Activated naive CD4-positive, alpha-beta T cell treated with anti-CD3 and anti-CD28 coated beads, Interleukin-2, amount 50 U/mL, for 72 hours (primary cell): ENCODE measurements at regions not wholly inside any gene's neighbourhood (a gene's known extent, or its start where the extent isn't known, plus 50 kb on each side); places are given as distances from the start of the nearest gene placed in this dataset.
"Not testable (repeated sequence)": the region's sequence is repeated elsewhere in the genome, so short reads cannot be mapped to it uniquely, and the experiment has no call there.

Source experiments
- ATAC-seq, 2 donors: fragments of 150-1000 bp; cut with Tn5 transposase; 2 replicates each; pipeline ENCODE4 v1.10.0; 2021; ENCODE audit warnings: mild to moderate bottlenecking in 2 of 2, moderate library complexity in 2 of 2
- DNase-seq, 2 donors: peaks; one replicate each; pipeline ENCODE4 v3.0.0; 2021 to 2022; ENCODE audit warnings: low spot score in 2 of 2
- H3K27ac Mint-ChIP-seq, 2 donors: one replicate each; pipeline ENCODE4 v1.8.0; 2022; ENCODE audit warnings: mild to moderate bottlenecking in 2 of 2, mixed read lengths in 2 of 2
- H3K36me3 Mint-ChIP-seq, 2 donors: one replicate each; pipeline ENCODE4 v1.8.0; 2022; ENCODE audit warnings: mixed read lengths in 2 of 2
- H3K9me3 Mint-ChIP-seq, 2 donors: one replicate each; pipeline ENCODE4 v1.8.0; 2022; ENCODE audit warnings: mixed read lengths in 2 of 2

DNA sequence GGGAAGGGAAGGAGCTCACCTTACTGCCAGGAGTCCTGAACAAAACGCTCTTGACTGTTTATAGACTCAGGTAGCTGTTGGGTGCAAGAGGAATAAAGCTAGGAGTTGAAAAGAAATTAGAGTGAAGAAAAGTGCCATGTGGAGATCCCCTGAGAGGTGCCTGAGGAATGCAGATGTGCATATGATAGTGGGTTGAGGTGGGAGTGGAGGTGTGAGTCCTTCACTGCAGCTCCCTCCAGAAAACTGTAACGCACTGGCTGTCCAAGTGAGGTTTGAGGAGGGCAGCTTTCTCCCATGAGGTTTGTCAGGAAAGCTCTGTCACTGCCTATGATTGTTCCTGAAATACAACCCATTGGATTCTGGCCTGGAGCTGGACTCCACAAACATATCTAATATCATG lies 904.8 kb upstream of the POT1 start:
- Mint-ChIP-seq H3K27ac (no peak overlapping the region), H3K9me3 (peaks cover 19 to 30% of the 10 kb centered on the region in 2 donors), H3K36me3 (peaks cover 6 to 15% of the 10 kb centered on the region in 2 donors)
- no peak for DNase-seq
- no peak for ATAC-seq

DNA sequence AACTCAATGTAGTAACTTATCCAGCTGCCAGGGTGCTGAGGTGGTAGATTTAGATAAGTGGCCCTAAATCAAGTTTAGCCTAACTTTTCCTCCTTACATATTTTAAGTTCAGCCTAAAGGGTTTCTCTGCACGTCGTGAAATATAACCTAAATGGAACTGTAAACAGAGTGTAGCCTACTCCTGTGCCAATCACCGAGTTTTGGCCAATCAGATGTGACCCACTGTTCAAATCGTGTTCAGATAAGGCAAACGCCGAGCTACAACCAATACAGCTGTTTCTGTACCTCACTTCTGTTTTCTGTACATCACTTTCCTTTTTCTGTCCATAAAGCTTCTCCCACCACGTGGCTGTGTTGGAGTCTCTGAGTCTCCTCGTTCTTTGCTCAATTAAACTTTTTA lies 904.2 kb upstream of the POT1 start:
- Mint-ChIP-seq H3K27ac (no peak overlapping the region), H3K9me3 (peaks cover 23 to 31% of the 10 kb centered on the region in 2 donors), H3K36me3 (peaks cover 8 to 15% of the 10 kb centered on the region in 2 donors)
- DNase-seq: no peak
- no peak for ATAC-seq

DNA sequence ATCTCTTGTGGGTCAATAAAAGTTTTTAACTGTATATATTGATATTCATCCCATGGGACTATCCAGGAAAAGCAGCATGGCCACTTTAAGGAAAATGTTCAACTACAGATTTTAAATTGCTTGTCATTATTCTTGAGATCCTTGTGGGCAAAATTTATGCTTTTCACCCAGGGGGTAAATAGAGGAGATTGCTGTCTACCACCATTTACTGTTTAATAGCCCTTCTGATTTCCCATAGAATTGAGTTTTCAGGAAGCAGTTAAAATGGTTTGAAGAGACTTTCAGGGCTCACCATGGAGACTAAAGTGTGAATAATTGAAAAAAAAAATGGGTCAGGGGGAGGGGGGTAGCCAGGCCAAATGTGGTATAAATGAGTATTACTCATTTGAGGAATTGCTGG lies 901.1 kb upstream of the POT1 start:
- peaks cover 8 to 15% of the 10 kb centered on the region in 2 donors for H3K36me3 Mint-ChIP-seq
- ATAC-seq: no peak
- no peak overlapping the region for H3K27ac Mint-ChIP-seq
- no peak for DNase-seq
- peaks cover 37% of the 10 kb centered on the region in 2 donors for H3K9me3 Mint-ChIP-seq

DNA sequence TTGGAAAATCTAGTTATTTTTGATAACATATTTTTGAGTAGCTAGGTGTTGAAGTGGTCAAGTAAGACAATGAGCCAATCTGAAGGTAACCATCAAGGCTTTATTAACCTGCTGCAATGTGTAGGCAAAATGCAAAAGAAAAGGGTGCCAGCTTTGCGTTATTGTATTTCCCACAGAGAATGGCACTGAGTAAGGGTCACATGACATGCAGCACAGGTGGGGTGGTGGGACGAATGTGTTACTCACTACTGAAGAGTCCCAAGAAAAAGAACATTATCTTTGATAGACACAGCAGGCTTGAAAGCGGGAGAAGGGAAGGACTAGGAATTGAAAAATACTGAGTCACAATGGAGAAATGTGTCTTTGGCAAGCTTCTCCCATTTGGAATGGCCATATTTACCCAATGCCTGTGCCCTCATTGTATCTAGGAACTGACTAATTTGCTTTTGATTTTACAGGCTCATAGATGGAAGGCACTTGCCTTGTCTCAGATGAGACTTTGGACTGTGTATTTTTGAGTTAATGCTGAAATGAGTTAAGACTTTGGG lies 898.6 kb upstream of the POT1 start:
- no peak for DNase-seq
- no peak overlapping the region for H3K27ac Mint-ChIP-seq
- peaks cover 25 to 26% of the 10 kb centered on the region in 2 donors for H3K9me3 Mint-ChIP-seq
- H3K36me3 Mint-ChIP-seq: peaks cover 7 to 8% of the 10 kb centered on the region in 2 donors
- no peak for ATAC-seq

DNA sequence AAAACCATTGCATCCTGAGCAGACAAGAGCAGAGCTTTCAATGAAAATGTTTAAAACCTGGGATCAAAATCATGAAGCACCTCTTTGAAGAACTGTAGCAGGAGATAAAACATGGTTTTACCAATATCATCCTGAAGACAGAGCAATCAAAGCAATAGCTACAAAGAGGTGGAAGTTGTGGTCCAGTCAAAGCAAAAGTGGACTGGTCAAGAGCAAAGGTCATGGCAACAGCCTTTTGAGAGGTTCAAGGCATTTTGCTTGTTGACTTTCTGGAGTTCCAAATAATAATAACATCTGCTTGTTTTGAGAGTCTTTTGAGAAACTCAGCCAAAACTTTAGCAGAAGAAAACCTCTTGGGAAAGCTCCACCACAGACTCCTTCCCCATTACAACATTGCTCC lies 893.9 kb upstream of the POT1 start:
- Mint-ChIP-seq H3K9me3 (peaks cover 9 to 16% of the 10 kb centered on the region in 2 donors), H3K36me3 (no peaks in the 10 kb centered on the region), H3K27ac (no peak overlapping the region)
- DNase-seq (no peak), ATAC-seq (no peak)

DNA sequence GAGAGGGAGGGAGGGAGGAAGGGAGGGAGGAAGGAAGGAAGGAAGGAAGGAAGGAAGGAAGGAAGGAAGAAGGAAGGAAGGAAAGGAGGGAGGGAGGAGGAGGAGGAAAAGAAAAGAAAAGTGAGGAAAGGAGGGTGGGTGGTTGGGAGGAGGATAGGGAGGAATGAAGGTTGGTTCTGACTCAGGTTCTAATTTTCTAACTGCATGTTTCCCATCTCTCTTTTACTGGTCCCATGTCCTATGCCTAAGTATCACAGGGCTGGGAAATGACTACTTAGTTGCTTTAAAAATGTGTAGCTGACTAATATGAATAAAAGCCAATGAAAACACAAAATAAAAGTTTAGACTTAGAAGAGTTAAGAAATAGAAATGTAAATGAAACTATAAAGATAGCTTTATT lies 890.9 kb upstream of the POT1 start:
- ATAC-seq: no peak
- H3K9me3 Mint-ChIP-seq: peaks cover 3 to 4% of the 10 kb centered on the region in 2 donors
- no peak for DNase-seq
- H3K27ac Mint-ChIP-seq: no peak overlapping the region
- no peaks in the 10 kb centered on the region for H3K36me3 Mint-ChIP-seq

DNA sequence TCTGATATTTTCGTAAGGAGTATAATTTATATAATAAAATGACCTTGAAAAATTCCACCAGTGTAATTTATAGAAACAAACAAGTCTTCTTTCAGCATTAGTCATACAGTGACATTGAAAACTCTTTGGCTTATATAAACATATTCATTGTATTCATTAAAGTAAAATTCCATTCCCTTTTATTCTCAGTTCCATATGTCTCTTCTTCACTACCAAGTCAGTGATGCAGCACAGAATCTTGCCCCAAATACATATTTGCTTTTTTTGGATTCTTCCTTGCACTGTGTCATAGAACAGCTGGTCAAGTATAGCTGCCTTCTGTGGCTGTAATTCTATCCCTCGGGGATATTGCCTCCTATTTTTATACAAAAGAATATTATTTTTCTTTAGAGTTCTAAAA lies 884.5 kb upstream of the POT1 start:
- H3K36me3 Mint-ChIP-seq: no peaks in the 10 kb centered on the region

DNA sequence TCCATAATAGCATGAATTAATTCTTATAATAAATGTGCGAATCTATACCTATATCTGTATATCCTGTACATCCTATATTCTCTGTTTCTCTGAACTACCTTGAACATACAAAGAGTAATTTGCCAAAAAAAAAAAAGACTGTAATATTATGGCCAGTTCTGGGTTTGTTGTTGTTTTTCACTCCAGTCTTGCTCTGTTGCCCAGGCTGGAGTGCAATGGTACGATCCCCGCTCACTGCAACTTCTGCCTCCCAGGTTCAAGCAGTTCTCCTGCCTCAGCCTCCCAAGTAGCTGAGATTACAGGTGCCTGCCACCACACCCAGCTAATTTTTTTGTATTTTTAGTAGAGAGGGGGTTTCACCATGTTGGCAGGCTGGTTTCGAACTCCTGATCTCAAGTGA lies 876.9 kb upstream of the POT1 start:
- ATAC-seq, H3K27ac Mint-ChIP-seq, H3K36me3 Mint-ChIP-seq, DNase-seq: not testable (repeated sequence)
- peaks cover 5 to 14% of the 10 kb centered on the region in 2 donors for H3K9me3 Mint-ChIP-seq

More for the DNA sequence above, 884.5 kb upstream of the POT1 start:
- DNase-seq (no peak), ATAC-seq (no peak)
- H3K27ac Mint-ChIP-seq: no peak overlapping the region
- no peaks in the 10 kb centered on the region for H3K9me3 Mint-ChIP-seq

DNA sequence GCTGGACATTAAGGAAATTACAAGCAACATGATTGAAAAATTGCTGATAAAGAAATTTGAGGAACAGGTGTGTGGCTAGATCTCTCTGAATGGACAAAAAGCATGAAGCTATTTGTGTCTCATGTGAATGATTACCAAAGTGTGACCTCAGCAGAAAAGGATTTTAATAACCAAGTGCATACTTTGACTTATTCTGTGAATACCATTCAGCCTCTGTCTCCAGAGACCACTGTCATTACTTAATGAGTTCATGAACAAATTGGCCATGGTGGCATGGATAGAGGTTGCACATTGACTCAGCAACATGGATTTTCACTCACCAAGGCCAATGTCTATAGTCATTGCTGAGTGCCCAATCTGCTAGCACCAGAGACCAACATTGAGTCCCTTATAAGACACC lies 874.6 kb upstream of the POT1 start:
- H3K27ac Mint-ChIP-seq: no peak overlapping the region
- DNase-seq (no peak), ATAC-seq (no peak)

DNA sequence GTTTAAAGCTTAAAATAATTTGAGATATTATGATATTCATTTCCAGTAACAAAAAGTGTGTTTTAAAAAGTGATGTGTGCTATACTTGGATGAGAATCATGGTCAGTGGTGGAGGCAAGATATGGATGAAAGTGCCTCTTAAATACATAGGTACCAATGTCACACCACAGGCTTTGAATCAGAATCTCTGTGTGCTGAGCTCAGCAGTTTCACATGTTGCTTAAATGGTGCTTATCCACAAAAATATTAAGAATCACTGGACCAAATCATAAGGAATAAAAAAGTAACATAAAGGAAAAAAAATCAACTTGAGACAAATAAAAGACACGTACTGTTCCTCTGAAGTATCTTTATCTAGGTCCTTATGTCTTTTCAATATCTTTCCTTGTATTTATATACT lies 850.5 kb upstream of the POT1 start:
- DNase-seq: no peak
- Mint-ChIP-seq H3K36me3 (no peaks in the 10 kb centered on the region), H3K9me3 (peaks cover 9 to 11% of the 10 kb centered on the region in 2 donors), H3K27ac (no peak overlapping the region)
- no peak for ATAC-seq

More for the DNA sequence above, 874.6 kb upstream of the POT1 start:
- H3K36me3 Mint-ChIP-seq: no peaks in the 10 kb centered on the region
- peaks cover 5 to 14% of the 10 kb centered on the region in 2 donors for H3K9me3 Mint-ChIP-seq

DNA sequence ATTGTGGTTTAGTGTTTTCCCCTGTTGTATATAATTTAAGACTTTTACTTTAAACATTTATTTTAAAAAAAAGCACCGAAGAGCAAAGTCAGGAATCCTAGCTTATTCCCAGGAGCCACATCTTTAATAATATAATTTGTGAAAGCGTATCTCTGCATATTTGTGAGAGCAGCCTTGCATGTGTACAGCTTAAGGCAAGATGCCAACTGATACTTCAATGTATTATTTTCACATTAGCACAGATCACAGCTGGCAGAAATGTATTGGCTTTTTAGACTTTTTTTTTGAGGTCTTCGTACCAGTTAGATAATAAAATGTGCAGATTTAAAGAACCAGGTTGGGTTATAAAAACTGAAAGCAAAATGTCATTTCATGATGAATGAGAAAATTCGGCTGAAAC lies 845.7 kb upstream of the POT1 start:
- ATAC-seq (no peak), DNase-seq (no peak)
- Mint-ChIP-seq H3K27ac (no peak overlapping the region), H3K36me3 (no peaks in the 10 kb centered on the region), H3K9me3 (peaks cover 9 to 11% of the 10 kb centered on the region in 2 donors)

DNA sequence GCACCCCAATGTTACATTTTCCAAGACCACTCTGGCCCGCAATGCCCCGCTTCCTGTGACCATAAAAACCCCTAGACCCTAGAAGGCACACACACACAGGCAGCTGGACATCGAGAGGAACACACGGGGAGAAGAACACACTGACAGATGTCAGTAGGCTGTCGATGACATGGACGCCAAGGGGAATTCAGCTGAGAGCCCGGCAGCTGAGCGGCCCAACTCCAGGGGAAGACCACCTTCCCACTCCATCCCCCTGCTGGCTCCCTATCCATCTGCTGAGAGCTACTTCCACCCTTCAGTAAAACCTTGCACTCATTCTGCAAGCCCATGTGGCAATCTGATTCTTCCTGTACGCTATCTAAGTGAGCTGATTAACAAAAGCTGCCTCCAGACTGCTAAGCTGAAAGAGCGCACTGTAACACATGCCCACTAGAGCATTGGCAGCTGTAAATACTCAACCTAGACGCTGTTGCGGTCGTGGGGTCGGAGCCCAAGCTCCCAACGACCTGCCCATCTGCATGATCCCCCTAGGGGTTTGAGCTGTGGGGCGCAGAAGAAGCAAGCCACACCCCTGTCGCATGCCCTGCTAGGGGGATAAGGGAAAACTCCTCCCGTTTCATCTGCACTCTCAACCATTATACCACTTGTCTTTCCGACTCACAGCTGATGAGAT lies 843.6 kb upstream of the POT1 start:
- no peaks in the 10 kb centered on the region for H3K36me3 Mint-ChIP-seq
- no peak for DNase-seq
- no peak for ATAC-seq
- H3K27ac Mint-ChIP-seq: no peak overlapping the region
- H3K9me3 Mint-ChIP-seq: peaks cover 0 to 6% of the 10 kb centered on the region in 2 donors

DNA sequence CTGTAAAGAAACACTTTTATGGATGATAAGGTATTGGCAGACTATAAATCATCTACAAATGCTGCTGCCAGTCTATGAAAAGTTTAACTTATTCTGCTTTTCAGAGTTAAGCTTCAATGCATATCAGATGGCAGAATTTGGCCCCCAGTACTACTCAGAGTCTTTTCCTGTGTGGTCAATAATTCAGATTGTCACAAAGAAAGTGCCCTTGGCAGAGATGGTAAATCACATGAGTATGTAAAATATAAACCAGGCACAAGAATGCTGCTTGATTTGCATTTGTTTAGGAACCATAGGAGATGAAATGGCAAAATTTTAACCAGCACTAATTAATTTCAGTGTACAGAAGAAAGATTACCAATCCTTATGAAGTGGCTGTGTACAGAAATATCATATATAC lies 818.3 kb upstream of the POT1 start:
- Mint-ChIP-seq H3K9me3 (peaks cover 15 to 19% of the 10 kb centered on the region in 2 donors), H3K36me3 (no peaks in the 10 kb centered on the region)

DNA sequence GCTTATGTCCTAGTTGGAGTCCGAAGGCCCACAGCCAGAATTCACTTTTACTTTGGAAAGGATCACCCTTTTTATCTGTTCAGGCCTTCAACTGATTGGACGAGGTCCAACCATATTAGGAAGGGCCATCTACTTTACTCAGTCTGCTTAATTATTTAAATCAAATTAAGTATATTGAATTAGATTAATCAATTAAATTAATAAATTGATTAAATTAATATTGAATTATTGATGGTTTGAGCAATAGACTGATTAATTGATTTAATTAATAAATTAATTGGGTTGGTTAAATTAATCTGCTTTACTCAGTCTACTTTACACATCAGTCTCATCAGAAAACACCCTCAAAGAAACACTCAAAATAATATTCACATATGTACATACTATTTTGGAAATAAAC lies 816.9 kb upstream of the POT1 start:
- Mint-ChIP-seq H3K9me3 (peaks cover 15 to 23% of the 10 kb centered on the region in 2 donors), H3K27ac (no peak overlapping the region), H3K36me3 (no peaks in the 10 kb centered on the region)
- ATAC-seq (no peak), DNase-seq (no peak)

More for the DNA sequence above, 818.3 kb upstream of the POT1 start:
- no peak overlapping the region for H3K27ac Mint-ChIP-seq
- ATAC-seq: no peak
- DNase-seq: no peak

DNA sequence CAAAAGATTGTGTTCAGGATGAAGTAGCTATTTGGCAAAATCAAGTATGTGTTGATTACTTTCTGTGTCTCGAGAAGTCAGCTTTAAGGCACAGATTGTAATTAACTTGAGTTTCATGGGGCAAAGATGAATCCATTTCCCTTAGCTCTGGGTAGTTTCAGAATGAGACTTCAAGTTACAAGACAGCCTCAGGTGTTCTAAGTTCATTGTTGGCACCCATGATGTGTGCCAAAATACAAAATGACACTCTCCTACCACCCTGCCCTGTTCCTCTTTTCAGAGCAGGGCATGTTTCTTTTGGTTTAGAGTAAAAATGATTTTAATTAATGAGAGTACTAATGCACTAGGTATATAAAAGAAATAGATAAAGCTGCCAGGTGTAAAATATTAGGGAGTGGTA lies 797.6 kb upstream of the POT1 start:
- ATAC-seq: no peak
- Mint-ChIP-seq H3K9me3 (peaks cover 12 to 15% of the 10 kb centered on the region in 2 donors), H3K36me3 (no peaks in the 10 kb centered on the region), H3K27ac (no peak overlapping the region)
- DNase-seq: no peak

DNA sequence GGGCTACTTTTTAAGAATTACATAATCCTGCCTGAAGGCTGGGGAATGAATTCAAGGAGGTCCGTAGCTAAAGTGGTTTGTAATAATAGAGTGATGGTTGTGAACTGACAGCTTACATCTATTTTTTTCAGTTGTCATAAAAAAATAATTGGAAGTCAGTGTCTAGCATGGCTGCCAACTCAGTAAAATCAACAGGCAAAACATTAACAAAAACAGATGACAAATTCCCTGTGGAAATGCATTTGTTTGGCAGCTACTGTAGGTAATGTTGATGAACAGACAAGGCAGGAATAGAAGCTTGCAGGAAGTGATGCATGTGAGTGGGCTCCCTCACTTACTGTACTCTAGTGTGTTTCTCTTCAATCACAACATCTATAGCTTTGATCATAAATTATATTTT lies 766.0 kb upstream of the POT1 start:
- DNase-seq (no peak), ATAC-seq (no peak)
- H3K27ac Mint-ChIP-seq: no peak overlapping the region
- H3K36me3 Mint-ChIP-seq: no peaks in the 10 kb centered on the region
- peaks cover 3 to 4% of the 10 kb centered on the region in 2 donors for H3K9me3 Mint-ChIP-seq

DNA sequence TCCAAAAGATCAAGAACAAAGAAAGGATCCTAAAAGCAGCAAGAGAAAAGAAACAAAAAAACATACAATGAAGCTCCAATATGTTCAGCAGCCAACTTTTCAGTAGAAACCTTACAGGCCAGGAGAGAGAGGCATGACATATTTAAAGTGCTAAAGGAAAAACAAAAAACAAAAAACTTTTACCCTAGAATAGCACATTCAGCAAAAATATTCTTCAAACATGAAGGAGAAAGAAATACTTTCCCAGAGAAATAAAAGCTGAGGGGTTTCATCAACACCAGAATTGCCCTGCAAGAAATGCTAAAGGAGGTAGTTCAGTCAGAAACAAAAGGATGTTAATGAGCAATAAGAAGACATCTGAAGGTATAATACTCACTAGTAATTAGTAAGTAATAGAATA lies 753.5 kb upstream of the POT1 start:
- Mint-ChIP-seq H3K36me3 (no peaks in the 10 kb centered on the region), H3K9me3 (peaks cover 14 to 17% of the 10 kb centered on the region in 2 donors), H3K27ac (no peak overlapping the region)
- DNase-seq (no peak), ATAC-seq (no peak)

DNA sequence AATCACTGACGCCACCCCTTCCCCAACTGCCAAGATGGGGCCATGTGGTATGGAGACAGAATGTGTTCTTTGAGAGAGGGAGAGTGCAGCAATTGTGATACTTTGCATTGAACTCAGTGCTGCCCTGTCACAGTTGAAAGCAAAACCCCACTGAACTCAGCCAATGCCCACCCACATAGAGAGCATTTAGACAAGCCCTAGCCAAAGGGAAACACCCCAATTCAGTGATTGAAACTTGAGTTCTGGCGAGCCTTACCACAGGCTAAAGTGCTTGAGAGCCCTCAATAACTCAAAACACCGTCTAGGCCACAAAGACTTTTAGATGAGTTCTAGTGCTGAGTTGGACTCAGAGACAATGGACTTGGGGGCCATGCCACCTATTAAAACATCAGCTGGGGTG lies 751.9 kb upstream of the POT1 start:
- Mint-ChIP-seq H3K36me3 (no peaks in the 10 kb centered on the region), H3K9me3 (peaks cover 14% of the 10 kb centered on the region in 2 donors), H3K27ac (no peak overlapping the region)
- no peak for ATAC-seq
- no peak for DNase-seq
